Stimulated activated CD4-positive, alpha-beta T cell treated with anti-CD3 and anti-CD28 coated beads, Interleukin-15, amount 100 ng/mL, for 24 hours (primary cell): ENCODE measurements at regions not wholly inside any gene's neighbourhood (a gene's known extent, or its start where the extent isn't known, plus 50 kb on each side); places are given as distances from the start of the nearest gene placed in this dataset.
A peak's percentile ranks its signal among the peaks of the same experiment; 100 is the strongest.

Source experiments
- DNase-seq: peaks from one replicate; pipeline ENCODE4 v3.0.0-alpha.2; 2020

DNA sequence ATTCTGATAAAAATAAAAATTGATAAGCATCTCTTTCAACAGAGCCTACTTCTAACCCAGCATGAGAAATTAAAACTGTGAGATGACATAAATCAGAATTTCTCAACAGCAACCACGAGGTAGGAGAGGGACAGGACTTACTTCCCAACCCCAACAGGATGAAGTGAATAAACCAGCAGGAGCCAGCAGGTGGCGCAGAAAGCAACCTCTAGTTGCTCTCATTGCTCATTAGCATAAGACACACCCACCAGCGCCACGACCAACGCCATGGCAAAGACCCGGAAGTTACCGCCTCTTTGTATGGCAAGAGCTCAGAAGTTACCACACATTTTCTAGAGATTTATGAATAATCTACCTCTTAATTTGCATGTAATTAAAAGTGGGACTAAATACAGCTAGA, 189.4 kb upstream of the CDH8 start:
- peak; percentile 53 for DNase-seq

DNA sequence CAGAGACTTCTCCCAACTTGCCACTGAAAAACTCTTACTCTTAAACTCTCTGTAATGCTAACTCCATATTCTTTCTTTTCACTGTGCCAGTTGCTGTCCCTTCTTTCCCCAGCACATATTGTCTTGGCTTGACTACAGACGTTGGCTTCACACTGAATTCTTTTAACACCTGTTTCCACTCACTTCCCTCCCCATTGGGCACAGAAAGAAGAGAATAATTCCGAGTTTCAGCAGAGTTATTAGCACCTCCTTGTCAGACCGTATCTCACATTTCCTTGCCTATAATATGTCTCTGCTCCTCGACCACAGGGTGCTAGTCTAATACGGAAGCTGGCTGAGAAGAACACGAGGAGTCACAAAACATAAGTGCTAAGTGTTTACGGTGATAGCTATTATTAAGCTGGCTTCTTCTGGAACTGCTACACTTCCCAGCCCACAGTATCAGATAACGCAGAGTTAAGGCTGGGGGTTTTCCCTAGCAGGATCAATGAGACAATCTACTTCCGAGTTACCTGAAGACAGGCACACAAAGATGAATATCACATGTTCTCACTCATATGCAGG, 188.5 kb upstream of the CDH8 start:
- DNase-seq = no peak

DNA sequence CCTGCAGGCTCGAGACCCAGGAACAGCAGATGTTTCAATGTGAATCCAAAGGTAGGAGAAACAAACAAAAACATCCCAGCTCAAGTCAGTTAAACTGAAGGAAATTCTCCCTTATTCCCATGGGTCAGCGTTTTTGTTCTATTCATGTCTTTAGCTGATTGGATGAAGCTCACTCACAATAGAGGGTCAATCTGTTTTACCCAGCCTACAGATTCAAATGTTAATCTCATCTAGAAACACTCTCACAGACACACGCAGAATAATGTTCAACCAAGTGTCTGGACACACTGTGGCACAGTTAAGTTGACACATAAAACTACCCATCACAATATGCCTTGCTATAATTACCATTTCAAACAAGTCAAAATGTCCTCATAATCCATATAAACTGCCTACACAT, 180.6 kb upstream of the CDH8 start:
- no peak for DNase-seq

DNA sequence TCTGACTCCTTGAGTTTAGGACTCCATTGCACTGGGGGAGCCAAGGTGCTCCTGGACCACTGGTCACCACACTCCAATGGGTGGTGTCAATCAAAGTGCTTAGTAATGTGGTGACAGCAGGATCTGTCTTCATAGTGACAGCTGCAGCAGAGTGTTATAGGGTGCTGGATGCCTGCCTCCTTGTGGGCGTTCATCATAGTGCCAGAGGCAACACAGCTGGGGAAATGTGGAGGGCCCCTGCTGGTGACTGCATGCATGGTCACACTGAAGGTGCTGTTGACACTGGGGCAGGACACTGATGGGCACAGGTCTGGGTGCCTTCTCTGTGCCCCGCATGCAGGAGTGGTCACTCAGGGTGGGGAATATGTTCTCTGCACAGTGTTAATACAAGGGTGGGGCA, 177.5 kb upstream of the CDH8 start:
- no peak for DNase-seq

DNA sequence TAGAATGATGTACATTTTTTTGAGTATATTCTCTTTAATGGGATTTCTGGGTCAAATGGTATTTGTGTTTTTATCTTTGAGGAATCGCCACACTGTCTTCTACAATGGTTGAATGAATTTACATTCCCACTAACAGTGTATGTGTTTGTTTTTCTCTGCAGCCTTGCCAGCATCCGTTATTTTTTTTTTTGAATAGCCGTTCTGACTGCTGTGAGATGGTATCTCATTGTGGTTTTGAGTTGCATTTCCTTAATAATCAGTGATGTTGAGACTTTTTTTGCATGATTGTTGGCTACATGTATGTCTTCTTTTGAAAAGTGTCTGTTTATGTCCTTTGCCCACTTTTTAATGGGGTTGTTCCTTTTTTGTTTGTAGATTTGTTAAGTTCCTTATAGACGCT, 172.7 kb upstream of the CDH8 start:
- no peak for DNase-seq

DNA sequence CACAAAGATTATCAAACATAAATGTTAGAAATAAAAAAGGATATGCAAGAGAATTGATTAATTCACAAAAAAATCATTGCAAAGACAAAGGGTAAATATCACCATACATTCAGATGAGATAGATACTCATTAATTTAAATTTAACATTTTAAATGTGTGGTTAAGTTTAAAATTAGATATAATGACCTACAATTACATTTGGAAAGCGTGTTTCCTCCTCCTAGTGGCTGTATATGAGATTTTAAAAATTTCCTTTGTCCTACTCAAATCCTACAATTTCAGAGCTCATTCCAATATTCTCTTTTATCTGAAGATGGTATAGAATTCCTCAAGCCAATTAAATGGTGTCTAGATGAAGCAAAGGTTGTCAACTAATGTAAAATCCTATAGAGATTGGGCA, 169.2 kb upstream of the CDH8 start:
- DNase-seq = no peak

DNA sequence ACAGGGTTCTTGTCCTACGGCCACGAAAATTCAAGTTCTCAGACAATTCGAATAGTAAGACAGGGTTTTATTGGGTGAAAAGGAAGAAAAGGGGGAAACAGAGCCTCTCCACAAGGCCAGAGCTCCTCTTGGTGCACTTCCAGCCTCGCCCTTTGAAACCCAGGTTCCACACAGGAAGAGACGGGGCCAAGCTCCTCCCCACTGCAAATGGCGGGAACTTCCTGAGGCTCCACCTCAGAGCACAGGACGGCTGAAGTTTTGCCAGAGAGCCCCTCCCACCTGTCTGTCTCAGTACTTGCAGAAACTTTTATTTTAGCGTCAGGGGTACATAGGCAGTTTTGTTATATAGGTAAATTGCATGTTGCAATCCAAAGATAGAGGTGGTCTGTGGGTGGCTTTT, 165.7 kb upstream of the CDH8 start:
- DNase-seq = no peak

DNA sequence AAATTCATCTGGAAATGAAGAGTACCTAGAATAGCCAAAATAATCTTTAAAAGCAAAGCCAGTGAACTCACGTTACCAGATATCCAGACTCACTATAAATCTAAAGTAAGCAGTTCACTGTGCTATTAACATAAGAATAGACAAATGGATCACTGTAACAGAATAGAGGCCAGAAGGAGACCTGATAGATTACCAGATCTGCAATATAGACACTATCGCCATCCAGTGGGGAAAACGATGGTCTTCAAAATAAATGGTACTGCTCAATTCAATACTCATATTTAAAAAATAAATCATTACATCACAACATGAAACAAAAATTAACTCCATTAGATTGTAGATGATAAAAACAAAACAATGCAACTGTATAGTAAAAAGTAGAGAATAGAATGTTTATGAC, 158.6 kb upstream of the CDH8 start:
- DNase-seq = no peak

DNA sequence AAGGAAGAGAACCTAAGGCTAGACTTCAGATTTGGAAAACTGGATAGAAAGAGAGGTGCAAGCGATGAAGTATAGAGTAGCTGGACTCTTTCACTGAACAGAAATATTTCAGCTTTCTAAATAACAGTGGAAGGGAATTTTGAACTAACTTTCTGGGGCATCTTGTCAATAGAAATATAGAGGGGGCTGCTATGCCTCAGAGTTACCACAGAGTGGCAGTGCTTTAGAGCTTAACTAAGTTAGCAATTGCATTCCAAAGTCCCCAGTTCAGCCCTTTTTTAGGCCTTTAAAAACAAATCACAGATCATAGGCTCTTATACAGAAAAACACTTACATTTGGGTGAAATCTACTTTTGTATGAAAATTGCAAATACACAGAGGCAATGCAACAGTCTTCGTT, 154.2 kb upstream of the CDH8 start:
- no peak for DNase-seq

DNA sequence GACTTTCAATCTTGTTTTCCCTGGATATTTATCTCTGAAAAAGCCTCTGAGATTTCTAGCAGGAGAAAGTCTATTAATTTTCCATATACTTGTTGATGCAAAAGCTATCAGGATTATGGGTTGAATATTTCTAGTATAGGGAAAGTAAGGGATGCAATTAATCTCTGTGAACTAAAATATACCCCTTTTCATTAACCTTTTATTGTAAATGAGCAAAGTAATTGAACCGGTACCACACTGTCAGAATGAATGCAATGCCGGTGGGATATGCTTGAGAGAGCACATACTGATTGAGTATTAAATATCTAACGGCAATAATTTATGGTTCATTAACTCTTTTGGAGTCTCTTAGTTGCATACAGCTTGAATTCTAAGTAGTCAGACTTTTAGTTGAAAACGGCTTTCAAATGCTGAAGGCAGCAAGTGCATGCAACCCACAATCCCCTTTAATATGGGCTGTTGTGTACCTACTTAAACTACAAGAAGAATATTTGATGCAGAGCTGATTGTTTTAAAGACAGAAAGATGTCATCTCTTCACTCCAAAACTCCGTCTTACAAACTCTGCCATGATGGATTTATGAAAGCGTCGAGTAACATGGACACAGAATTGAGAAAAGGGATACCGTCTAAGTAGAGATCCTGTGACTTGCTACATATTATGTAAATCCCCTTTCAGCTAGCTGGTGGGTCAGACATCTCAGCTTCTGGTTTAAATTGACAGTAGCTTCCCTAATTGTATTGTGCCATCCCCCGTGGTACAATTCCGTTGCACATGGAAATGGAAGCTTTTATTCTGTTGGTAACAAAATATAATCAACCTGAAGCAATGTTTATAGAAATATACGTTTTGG, 141.3 kb upstream of the CDH8 start:
- DNase-seq = no peak

DNA sequence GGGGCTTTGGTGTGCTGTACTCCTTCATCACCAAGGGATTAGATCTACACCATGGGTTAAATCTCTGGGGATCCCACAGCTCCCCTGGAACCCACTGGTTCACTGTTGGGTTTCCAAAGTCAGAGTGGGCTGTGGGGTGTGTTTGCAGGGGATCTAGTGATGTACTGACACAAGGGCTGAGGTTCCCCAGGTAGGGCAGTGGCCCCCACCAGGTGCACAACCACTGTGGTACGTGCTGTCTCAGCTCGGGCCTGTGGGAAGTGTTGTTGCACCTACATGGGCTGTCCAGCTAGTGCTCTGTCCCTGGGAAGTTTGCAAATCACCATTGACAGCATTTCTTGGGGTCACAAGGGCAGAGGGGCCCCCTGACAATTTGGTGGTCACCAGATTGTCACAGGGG, 134.4 kb upstream of the CDH8 start:
- DNase-seq = no peak

DNA sequence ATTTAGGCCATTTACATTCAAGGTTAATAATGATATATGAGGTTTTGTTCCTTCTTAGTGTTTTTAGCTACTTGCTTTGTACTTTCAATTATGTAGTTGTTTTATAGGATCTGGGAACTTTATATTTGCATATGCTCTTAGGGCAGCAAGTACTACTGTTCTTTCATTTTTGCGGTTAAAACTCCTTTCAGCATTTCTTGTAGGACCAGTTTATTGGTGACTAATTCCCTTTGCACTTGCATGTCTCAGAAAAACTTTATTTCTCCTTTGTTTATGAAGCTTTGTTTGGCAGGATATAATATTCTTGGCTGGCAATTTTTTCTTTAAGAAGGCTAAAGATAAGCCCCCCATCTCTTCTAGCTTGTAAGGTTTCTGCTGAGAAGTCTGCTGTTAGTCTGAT, 131.3 kb upstream of the CDH8 start:
- DNase-seq = no peak

DNA sequence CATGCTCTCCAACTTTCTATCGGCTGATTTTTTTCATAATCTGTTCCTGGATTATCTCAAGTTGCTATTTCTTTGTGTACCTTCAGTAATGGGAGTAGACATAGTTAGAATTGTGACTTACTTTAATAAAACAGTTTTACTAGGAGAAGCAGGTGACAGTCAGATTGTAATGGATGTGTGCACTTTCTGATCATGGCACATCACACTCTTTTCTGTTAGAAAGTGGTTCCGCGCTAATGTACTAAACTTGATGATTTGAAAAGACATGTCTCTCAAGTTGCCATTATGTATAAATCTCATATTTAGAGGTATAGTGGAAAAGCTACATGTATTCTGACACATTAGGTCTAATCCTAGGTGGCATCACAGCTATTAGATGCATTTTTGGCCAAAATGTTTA, 121.3 kb upstream of the CDH8 start:
- DNase-seq = no peak

DNA sequence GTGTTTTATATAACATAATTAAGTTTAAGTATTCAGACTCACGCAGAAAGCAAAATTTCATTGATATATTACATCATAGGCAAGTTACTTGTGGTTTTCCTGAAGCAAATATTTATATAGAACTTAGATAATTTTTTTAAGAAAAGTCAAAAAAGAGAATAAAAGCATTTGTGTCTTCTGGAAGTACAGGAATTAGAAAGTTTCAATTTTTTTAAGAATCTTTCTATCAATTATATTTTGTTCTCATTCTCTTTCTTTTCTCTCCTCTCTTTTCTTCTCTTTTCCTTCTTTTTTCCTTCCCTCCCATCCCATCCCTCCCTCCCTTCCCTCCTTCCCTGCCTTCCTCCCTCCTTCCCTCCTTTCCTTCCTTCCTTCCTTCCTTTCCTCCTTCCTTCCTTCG, 120.7 kb upstream of the CDH8 start:
- no peak for DNase-seq

DNA sequence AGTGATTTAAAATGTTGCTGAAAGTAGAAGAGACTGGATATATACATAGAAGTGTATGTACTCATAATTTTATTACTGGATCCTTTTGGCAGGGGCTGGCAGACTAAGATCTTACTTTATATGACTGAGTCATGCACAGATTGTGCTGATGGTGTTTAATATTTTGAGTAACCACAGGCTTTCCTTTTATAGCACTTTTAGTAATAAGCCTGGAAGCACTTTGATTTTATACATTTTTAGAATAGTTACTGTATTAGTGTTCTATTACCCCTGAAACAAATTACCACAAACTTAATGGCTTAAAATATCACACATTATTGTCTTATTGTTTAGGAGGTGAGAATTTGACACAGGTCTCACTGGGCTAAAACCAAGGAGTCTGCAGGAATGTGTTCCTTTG, 113.4 kb upstream of the CDH8 start:
- no peak for DNase-seq

DNA sequence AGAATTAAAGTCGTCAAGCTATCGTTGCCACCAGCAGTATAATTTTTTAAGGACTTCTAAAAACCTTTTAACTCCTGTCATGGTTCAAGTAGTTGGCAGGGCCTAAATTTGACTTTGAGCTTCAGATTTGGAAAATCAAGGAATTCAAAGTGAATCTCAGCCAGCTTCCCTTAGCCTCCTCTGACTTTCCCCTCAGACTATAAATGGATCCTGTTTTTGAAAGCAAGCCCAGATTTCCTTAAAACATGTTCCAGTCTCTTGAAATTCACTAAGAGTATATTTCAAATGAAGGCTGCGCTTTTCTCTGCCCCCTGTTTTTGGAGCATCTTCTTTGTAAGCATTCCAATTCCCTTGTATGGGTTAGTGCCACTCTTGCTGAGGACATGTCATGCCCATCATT, 101.8 kb upstream of the CDH8 start:
- no peak for DNase-seq

DNA sequence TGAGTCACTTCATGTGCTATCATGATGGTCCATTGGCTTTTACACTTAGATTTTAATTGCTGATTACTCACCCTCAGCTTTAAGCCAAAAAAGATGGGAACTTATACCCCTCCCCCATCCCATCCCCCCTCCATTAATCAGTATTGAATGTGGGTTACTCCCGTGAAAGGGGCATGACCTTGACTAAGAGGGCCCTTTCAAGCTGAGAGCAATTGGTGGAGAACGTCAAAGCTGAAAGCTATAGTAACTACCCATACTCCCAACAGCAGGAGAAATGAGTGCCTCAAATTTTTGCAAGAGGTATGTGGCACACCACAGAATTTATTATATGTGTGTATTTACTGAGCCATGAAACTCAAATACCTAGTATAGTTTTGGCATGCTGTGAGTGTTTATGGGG, 99.7 kb upstream of the CDH8 start:
- no peak for DNase-seq

DNA sequence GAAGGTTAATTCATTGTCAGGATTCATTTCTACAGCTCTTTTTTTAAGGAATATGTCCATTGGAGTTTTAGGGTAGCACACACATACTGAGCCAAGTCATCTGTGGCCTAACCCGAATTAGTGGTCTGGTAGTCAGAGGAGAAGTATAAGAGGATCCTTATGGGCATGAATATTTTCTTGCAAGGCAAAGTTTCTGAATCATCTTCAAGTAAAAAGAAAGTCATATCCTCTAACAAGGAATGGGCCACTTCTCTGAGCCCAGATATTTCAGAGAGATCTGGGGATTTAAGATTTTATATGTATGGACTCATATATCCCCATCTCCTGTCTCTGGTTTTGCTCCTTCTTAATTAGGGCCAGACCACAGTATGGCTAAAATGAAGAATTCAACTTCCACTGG, 99.2 kb upstream of the CDH8 start:
- DNase-seq = no peak

DNA sequence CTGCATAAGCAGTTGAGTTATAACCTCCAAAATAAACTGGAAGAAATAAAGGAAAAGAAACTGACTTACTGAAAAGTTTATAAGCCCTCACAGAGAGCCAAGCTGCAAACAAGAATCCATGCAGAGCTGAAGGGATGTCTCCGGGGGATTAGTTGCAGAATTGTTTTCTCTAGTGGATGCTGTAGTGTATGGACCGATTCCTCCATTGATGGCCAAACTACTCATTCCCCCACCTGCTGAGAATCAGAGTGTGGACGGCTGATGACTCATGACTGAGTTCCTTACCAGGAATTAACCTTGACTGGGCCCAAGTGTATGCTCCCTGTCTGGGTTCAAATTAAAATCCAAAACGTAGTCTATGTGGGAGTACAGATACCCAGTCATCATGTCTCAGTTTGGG, 93.9 kb upstream of the CDH8 start:
- no peak for DNase-seq

DNA sequence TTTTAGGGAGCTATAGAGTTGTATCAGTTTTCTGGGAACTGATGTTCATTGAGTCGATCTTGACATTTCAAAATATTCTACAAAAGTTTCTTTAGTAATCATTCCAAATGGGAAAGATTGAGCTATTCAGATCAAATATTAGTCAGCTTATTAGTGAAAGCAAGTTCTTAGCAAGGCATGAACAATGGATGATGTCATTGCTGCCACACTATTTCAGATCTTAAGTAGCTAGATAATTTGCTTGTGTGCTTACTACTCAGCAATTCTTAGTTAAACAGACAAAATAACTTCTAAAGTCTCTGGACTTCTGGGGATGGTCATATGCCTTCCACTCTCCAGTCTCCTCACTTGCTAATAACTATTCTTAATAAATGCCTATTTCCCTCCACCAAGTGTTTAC, 69.0 kb upstream of the CDH8 start:
- DNase-seq = no peak

DNA sequence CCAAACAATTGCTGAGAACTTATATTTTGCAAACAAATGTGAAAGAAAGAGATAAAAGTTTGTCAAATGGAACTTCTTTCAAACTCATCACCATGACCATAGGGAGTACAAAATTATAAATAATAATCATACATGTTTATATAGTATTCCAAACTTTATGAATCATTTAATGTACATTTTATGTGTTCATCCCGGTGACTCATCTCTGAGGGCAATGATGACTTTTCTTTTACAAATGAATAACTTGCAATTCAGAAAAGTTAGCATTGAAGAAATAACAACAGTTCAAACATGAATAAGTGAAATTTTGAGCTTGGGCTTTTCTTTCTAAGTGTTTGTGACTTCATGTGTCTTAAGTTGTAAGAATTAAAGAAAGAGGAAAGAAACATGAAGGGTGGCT, 66.3 kb upstream of the CDH8 start:
- DNase-seq = no peak

DNA sequence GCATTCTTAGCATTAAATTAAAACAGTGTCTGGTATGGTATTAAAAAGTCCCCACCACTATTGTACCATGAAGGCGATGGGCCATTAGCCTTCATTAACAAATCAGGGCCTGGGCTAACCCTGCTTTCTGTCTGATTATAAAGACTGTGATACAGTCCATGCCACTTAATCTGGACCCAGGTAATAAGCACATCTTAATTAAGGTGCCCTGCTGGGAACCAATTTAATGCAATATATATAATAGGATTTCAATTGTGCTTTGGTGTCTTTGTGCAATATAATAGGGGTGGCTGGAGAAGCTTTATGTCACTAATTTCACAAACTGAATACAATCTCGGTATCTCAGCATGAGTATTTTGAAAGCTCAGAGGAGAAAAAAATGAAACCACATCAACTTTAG, 64.4 kb upstream of the CDH8 start:
- DNase-seq = no peak

DNA sequence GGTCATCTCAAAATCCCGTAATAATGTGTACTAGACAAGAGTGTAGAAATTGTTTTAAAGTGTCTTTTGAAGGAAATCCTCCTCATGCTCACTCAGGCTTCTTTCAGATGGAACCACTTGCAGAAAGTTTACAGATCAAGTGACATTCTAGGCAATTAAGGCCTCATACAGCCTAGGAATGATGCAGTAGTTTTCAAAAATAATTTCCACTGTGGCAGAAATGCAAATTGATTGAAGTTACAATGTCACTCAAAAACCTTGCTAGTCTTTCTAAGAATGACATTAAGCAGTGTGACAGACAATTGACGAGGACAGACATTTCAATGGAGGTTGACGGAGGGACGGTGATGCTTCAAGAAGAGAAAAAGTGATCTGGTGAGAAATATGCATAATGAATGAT, 53.5 kb upstream of the CDH8 start:
- DNase-seq = no peak

DNA sequence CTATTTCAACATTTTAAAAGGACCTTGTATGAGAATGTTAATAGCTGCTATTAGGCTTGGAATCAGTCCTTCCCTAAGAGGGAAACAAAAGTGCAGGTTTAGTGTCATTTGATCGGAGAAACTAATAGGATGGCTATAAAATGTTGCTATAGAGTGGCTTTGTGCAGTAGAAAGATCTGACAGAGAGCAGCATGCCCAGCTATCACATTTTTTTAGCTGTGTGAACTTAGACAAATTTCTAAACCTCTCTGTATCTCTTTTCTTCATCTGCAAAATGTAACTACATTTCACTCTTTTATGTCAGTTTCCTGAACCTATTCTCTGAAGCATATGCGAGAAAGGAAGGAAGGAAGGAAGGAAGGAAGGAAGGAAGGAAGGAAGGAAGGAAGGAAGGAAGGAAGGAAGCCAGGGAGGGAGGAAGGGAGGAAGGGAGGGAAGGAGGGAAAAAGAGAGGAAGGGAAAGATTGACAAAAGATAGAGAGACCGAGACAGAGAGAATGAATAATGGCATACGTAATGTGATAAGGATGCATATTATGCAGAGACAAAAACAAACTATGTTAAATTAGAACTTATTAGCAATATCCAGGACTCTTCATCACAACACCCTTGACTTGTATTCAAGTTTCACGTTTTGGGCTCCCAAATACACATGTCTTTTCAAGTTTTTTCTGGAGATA, 52.6 kb upstream of the CDH8 start:
- no peak for DNase-seq
